Cardiac fibroblast (primary cell): ENCODE measurements at regions not wholly inside any gene's neighbourhood (a gene's known extent, or its start where the extent isn't known, plus 50 kb on each side); places are given as distances from the start of the nearest gene placed in this dataset.

Source experiments
- DNase-seq, 2 donors: peaks; one replicate each; pipeline versions ENCODE4 v3.0.0 to v3.0.0-alpha.2; 2010; ENCODE audit warnings: low read depth in 2 of 2
- H3K4me3 ChIP-seq, 2 donors: replicated peaks in 1 of 2; 1 replicate in 1 of 2; 2 replicates in 1 of 2; pipeline ENCODE4 v1.5.1; 2011; ENCODE audit warnings: low read depth in 2 of 2, low read length in 2 of 2, mild to moderate bottlenecking in 2 of 2, moderate library complexity in 1 of 2
- TF ChIP-seq, protein P1 (sequence below): IDR thresholded peaks from one replicate; pipeline ENCODE4 v1.5.1; 2011; ENCODE audit warnings: low read depth, mild to moderate bottlenecking, low read length, inconsistent platforms

- TF ChIP-seq, protein P1, sequence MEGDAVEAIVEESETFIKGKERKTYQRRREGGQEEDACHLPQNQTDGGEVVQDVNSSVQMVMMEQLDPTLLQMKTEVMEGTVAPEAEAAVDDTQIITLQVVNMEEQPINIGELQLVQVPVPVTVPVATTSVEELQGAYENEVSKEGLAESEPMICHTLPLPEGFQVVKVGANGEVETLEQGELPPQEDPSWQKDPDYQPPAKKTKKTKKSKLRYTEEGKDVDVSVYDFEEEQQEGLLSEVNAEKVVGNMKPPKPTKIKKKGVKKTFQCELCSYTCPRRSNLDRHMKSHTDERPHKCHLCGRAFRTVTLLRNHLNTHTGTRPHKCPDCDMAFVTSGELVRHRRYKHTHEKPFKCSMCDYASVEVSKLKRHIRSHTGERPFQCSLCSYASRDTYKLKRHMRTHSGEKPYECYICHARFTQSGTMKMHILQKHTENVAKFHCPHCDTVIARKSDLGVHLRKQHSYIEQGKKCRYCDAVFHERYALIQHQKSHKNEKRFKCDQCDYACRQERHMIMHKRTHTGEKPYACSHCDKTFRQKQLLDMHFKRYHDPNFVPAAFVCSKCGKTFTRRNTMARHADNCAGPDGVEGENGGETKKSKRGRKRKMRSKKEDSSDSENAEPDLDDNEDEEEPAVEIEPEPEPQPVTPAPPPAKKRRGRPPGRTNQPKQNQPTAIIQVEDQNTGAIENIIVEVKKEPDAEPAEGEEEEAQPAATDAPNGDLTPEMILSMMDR, result no peak
- DNase-seq, result peak in 1 of 2 donors; percentile 3
- no peak overlapping the region for H3K4me3 ChIP-seq
Measured at GRCh38 chr18:11284811-11285210, 135.4 kb upstream of the PIEZO2 start.

DNA sequence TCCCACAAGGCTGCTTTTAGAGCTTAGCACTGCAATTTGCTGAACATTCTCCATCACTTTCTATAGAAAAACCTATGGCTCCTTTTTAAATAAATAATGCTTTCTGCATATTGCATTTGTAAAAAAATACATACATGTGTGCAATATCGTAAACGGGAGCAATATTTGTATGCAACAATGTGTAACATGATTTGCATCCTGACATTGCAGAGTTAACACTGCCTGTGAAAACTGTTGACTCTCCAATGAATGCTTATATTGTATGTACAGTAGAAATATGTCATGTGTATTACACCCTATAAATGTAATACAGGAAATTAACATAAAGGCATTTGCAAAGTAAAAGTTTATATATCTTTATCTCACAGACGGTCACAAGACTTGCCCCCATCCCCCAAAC lies 135.0 kb upstream of the PIEZO2 start:
- H3K4me3 ChIP-seq, result no peak overlapping the region
- DNase-seq, result no peak
- TF ChIP-seq, protein P1, result no peak

GRCh38 chr18:11283479-11284161 lies 134.3 kb upstream of the PIEZO2 start:
- DNase-seq, result no peak
- TF ChIP-seq, protein P1, result no peak
- H3K4me3 ChIP-seq, result no peak overlapping the region

GRCh38 chr18:11279461-11279860 lies 130.1 kb upstream of the PIEZO2 start:
- no peak overlapping the region for H3K4me3 ChIP-seq
- DNase-seq, result peak in 1 of 2 donors; percentile 15
- TF ChIP-seq, protein P1, result no peak

GRCh38 chr18:11276678-11277077 lies 127.3 kb upstream of the PIEZO2 start:
- DNase-seq, result no peak
- TF ChIP-seq, protein P1, result no peak
- H3K4me3 ChIP-seq, result no peak overlapping the region

GRCh38 chr18:11274144-11274794 lies 124.9 kb upstream of the PIEZO2 start:
- H3K4me3 ChIP-seq, result no peak overlapping the region
- TF ChIP-seq, protein P1, result no peak
- DNase-seq, result no peak
